C4-2B (cell line): ENCODE measurements at regions not wholly inside any gene's neighbourhood (a gene's known extent, or its start where the extent isn't known, plus 50 kb on each side); places are given as distances from the start of the nearest gene placed in this dataset.
"Not testable (repeated sequence)": the region's sequence is repeated elsewhere in the genome, so short reads cannot be mapped to it uniquely, and the experiment has no call there.

ENCODE experiments used
- H3K27ac ChIP-seq: fragments of 450-650 bp; 2 replicates; pipeline ENCODE4 v1.5.1; 2017
- CTCF ChIP-seq: fragments of 450-650 bp; conservative IDR thresholded peaks from 2 replicates; pipeline ENCODE4 v1.5.1; 2017; ENCODE audit warnings: mild to moderate bottlenecking
- ZFX ChIP-seq: fragments of 450-650 bp; IDR thresholded peaks from 2 replicates; pipeline ENCODE4 v1.6.1; 2017

GRCh38 chr2:123514613-123515207 is 510.4 kb upstream of the CNTNAP5 start:
- TF ChIP-seq ZFX (no peak), CTCF (peak; percentile 53)
- H3K27ac ChIP-seq = no peak overlapping the region

GRCh38 chr2:123518367-123518766 is 506.7 kb upstream of the CNTNAP5 start:
- no peak overlapping the region for H3K27ac ChIP-seq
- no peak for TF ChIP-seq CTCF
- TF ChIP-seq ZFX = no peak

DNA sequence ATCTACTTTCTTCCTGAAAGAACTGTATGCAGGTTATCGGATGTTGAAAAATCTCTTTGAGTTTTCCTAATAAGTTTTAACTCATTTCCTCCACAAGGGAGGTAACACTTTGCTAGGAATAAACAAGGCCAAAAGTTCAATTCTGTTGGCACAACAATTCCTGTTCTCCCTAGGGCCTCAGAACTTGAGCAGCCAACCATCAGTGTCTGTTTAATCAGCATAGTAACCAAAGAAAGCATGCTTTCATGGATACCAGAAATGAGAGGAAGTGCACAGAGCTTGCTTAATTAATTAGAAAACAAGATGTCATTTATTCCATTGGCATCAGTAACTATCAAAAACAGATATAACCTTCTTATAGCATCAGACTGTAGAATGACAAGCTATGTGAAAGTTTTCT is 503.2 kb upstream of the CNTNAP5 start:
- TF ChIP-seq ZFX (no peak), CTCF (no peak)
- H3K27ac ChIP-seq = no peak overlapping the region

GRCh38 chr2:123522498-123522897 is 502.6 kb upstream of the CNTNAP5 start:
- not testable (repeated sequence) for H3K27ac ChIP-seq

DNA sequence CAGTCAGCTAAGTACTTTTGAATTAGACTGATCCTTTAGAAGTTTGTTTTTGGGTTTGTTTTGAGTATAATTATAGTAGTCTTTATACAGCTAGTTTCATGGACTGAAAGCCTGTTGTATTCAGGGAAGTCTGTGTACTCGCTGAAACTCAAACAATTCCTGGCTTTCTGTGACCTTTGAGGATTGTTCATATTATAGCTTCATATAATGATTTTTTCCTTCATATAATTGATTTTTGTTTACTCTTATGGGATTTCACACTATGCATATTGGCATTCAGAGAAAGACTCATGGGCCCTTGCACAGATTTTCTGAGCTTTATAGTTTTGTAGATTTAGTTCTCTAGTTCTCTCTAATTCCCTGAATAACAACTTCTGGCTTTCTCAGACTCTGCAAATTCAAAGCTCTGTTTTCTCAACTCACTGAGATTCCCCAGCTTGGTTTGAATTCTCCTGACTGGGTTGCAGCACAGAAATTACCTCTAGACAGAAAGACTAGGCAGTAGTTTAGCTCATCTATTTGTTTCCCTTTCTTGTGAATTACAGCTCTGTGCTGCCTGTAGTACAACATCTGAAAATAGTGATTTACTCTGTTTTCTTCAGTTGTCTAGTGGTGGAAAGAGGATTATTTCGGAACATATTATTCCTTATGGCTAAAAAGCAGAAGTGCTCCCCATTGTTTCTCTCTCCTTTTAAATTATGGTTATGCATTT is 495.9 kb upstream of the CNTNAP5 start:
- H3K27ac ChIP-seq = no peak overlapping the region
- TF ChIP-seq CTCF (no peak), ZFX (no peak)

GRCh38 chr2:123530004-123530403 is 495.1 kb upstream of the CNTNAP5 start:
- no peak for TF ChIP-seq ZFX
- no peak for TF ChIP-seq CTCF
- H3K27ac ChIP-seq = no peak overlapping the region

DNA sequence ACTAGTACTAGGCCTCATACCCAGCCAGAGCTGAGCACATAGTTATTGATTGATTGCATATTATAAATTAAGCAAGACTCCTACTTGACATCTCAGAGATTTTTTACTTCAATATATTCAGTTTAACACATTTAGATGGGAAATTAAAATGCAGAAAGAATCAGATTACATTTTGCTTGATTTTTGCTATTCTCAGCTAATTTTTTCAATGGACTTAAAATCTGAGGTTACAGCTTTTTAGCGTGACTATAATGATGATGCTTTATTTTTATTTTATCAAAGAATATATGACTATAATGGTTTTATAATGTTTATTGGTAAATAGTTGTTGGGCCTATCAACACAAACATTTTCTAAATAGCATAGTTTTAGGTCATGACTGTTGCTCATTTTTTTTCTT is 493.0 kb upstream of the CNTNAP5 start:
- H3K27ac ChIP-seq = no peak overlapping the region
- TF ChIP-seq CTCF (no peak), ZFX (no peak)

GRCh38 chr2:123532994-123533393 is 492.1 kb upstream of the CNTNAP5 start:
- TF ChIP-seq CTCF = no peak
- TF ChIP-seq ZFX = no peak

More at GRCh38 chr2:123532994-123533393, 492.1 kb upstream of the CNTNAP5 start:
- H3K27ac ChIP-seq = no peak overlapping the region
